ENCODE measurements at regions not wholly inside any gene's neighbourhood (a gene's known extent, or its start where the extent isn't known, plus 50 kb on each side); places are given as distances from the start of the nearest gene placed in this dataset.
A peak's percentile ranks its signal among the peaks of the same experiment; 100 is the strongest.

GRCh38 chr15:59834528-59834927 is 145.4 kb upstream of the BNIP2 start:
- H3K4me1 ChIP-seq (ENCODE audit: control insufficient read depth, insufficient read depth, low read depth, low read length) = no peaks in the 10 kb centered on the region
- H2BK12ac ChIP-seq (ENCODE audit: low read length in 2 of 2) = no peak overlapping the region
- no peak overlapping the region for H3K23ac ChIP-seq (ENCODE audit: low read length in 2 of 2)
- no peaks in the 10 kb centered on the region for H3K79me1 ChIP-seq (replicated peaks; ENCODE audit: low read length, poor library complexity, severe bottlenecking)
- no peak overlapping the region for H3K9ac ChIP-seq (ENCODE audit: low read length)
- H2BK120ac ChIP-seq (ENCODE audit: low read depth, low read length) = no peak overlapping the region
- H2AK5ac ChIP-seq (ENCODE audit: low read length, severe bottlenecking) = no peak overlapping the region
- no peaks in the 10 kb centered on the region for H3K9me3 ChIP-seq (ENCODE audit: control insufficient read depth, low read length)
- H3K4ac ChIP-seq (ENCODE audit: low read depth in 1 of 2, low read length in 2 of 2) = no peak overlapping the region
- H2AFZ ChIP-seq (ENCODE audit: low read depth, low read length) = no peak overlapping the region
- H3K14ac ChIP-seq (ENCODE audit: low read length in 2 of 2) = no peak overlapping the region
- H3K27ac ChIP-seq (ENCODE audit: low read length, poor library complexity, severe bottlenecking) = no peak overlapping the region
- DNase-seq = no peak
- H3K27me3 ChIP-seq (ENCODE audit: control insufficient read depth in 1 of 2, insufficient read depth in 1 of 2, low read length in 2 of 2) = peaks cover 4 to 47% of the 10 kb centered on the region in 2 experiments
- H2BK15ac ChIP-seq (ENCODE audit: low read depth, poor library complexity, severe bottlenecking) = no peak overlapping the region
- WGBS = 83% methylated on average over 2 of the region's 3 CpGs
- H3K4me2 ChIP-seq (ENCODE audit: low read length, poor library complexity, severe bottlenecking) = peak overlapping the region; percentile 11
- H3K18ac ChIP-seq (ENCODE audit: low read depth in 1 of 2, low read length in 2 of 2) = no peak overlapping the region
- H3K36me3 ChIP-seq (ENCODE audit: control insufficient read depth in 1 of 2, insufficient read depth in 2 of 2, low read depth in 1 of 2, low read length in 2 of 2) = no peaks in the 10 kb centered on the region
- H3K4me3 ChIP-seq (ENCODE audit: insufficient read depth in 1 of 2, low read depth in 1 of 2, low read length in 2 of 2) = no peak overlapping the region
- H4K8ac ChIP-seq (ENCODE audit: low read length) = no peak overlapping the region
- no peak overlapping the region for H4K91ac ChIP-seq (ENCODE audit: low read length)
- H2BK5ac ChIP-seq (ENCODE audit: low read depth, low read length, poor library complexity, severe bottlenecking) = no peak overlapping the region

DNA sequence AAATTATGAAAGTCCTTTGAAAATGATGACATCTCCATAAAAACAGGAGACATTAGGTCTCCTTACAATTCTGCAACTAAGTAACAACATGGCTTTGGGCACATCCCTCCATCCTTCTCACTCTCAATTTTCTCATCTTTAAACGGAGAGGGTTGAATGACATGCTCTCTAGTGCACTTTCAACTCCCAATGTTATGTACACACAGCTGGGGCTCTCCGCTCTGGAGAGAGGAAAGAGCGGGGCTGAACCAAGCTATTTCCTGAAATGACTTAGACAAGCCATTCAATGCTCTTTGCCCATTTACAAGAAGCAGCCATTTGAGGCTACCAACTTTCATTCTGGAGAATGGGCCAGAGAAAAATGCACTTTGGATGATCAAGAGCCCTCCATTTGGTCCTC is 144.2 kb upstream of the BNIP2 start:
- no peak overlapping the region for H3K18ac ChIP-seq (ENCODE audit: low read depth in 1 of 2, low read length in 2 of 2)

GRCh38 chr15:59830873-59831272 is 141.8 kb upstream of the BNIP2 start:
- Histone ChIP-seq H3K23ac (ENCODE audit: low read length in 2 of 2) (no peak overlapping the region), H3K36me3 (ENCODE audit: control insufficient read depth in 1 of 2, insufficient read depth in 2 of 2, low read depth in 1 of 2, low read length in 2 of 2) (no peaks in the 10 kb centered on the region), H2BK120ac (ENCODE audit: low read depth, low read length) (no peak overlapping the region), H2BK15ac (ENCODE audit: low read depth, poor library complexity, severe bottlenecking) (no peak overlapping the region), H2BK12ac (ENCODE audit: low read length in 2 of 2) (no peak overlapping the region), H4K8ac (ENCODE audit: low read length) (no peak overlapping the region), H3K9me3 (ENCODE audit: control insufficient read depth, low read length) (no peaks in the 10 kb centered on the region), H3K27me3 (ENCODE audit: control insufficient read depth in 1 of 2, insufficient read depth in 1 of 2, low read length in 2 of 2) (peaks cover 0 to 29% of the 10 kb centered on the region in 2 experiments), H3K4me1 (ENCODE audit: control insufficient read depth, insufficient read depth, low read depth, low read length) (no peaks in the 10 kb centered on the region), H2AK5ac (ENCODE audit: low read length, severe bottlenecking) (no peak overlapping the region), H3K4me2 (ENCODE audit: low read length, poor library complexity, severe bottlenecking) (no peak overlapping the region), H3K14ac (ENCODE audit: low read length in 2 of 2) (no peak overlapping the region), H3K9ac (ENCODE audit: low read length) (no peak overlapping the region), H3K4me3 (ENCODE audit: insufficient read depth in 1 of 2, low read depth in 1 of 2, low read length in 2 of 2) (no peak overlapping the region), H2AFZ (ENCODE audit: low read depth, low read length) (no peak overlapping the region), H3K79me1 (replicated peaks; ENCODE audit: low read length, poor library complexity, severe bottlenecking) (no peaks in the 10 kb centered on the region), H4K91ac (ENCODE audit: low read length) (no peak overlapping the region), H3K4ac (ENCODE audit: low read depth in 1 of 2, low read length in 2 of 2) (no peak overlapping the region), H3K27ac (ENCODE audit: low read length, poor library complexity, severe bottlenecking) (no peak overlapping the region), H2BK5ac (ENCODE audit: low read depth, low read length, poor library complexity, severe bottlenecking) (no peak overlapping the region), H3K18ac (ENCODE audit: low read depth in 1 of 2, low read length in 2 of 2) (no peak overlapping the region)
- WGBS = 99% methylated on average over 5 of the region's 5 CpGs
- DNase-seq = no peak

More for the DNA sequence above, 144.2 kb upstream of the BNIP2 start:
- H3K23ac ChIP-seq (ENCODE audit: low read length in 2 of 2) = no peak overlapping the region
- H2BK5ac ChIP-seq (ENCODE audit: low read depth, low read length, poor library complexity, severe bottlenecking) = no peak overlapping the region
- H3K36me3 ChIP-seq (ENCODE audit: control insufficient read depth in 1 of 2, insufficient read depth in 2 of 2, low read depth in 1 of 2, low read length in 2 of 2) = no peaks in the 10 kb centered on the region
- H3K4me2 ChIP-seq (ENCODE audit: low read length, poor library complexity, severe bottlenecking) = no peak overlapping the region
- no peak overlapping the region for H3K4ac ChIP-seq (ENCODE audit: low read depth in 1 of 2, low read length in 2 of 2)
- H3K4me3 ChIP-seq (ENCODE audit: insufficient read depth in 1 of 2, low read depth in 1 of 2, low read length in 2 of 2) = no peak overlapping the region
- no peaks in the 10 kb centered on the region for H3K4me1 ChIP-seq (ENCODE audit: control insufficient read depth, insufficient read depth, low read depth, low read length)
- no peak overlapping the region for H3K27ac ChIP-seq (ENCODE audit: low read length, poor library complexity, severe bottlenecking)
- no peak overlapping the region for H3K9ac ChIP-seq (ENCODE audit: low read length)
- DNase-seq = no peak
- H2BK15ac ChIP-seq (ENCODE audit: low read depth, poor library complexity, severe bottlenecking) = no peak overlapping the region
- H2AK5ac ChIP-seq (ENCODE audit: low read length, severe bottlenecking) = no peak overlapping the region
- H3K27me3 ChIP-seq (ENCODE audit: control insufficient read depth in 1 of 2, insufficient read depth in 1 of 2, low read length in 2 of 2) = peaks cover 0 to 48% of the 10 kb centered on the region in 2 experiments
- H2AFZ ChIP-seq (ENCODE audit: low read depth, low read length) = no peak overlapping the region
- H2BK120ac ChIP-seq (ENCODE audit: low read depth, low read length) = no peak overlapping the region
- H3K79me1 ChIP-seq (replicated peaks; ENCODE audit: low read length, poor library complexity, severe bottlenecking) = no peaks in the 10 kb centered on the region
- 72% methylated on average over 3 of the region's 3 CpGs for WGBS
- no peak overlapping the region for H2BK12ac ChIP-seq (ENCODE audit: low read length in 2 of 2)
- H3K9me3 ChIP-seq (ENCODE audit: control insufficient read depth, low read length) = no peaks in the 10 kb centered on the region
- no peak overlapping the region for H4K8ac ChIP-seq (ENCODE audit: low read length)
- no peak overlapping the region for H4K91ac ChIP-seq (ENCODE audit: low read length)
- H3K14ac ChIP-seq (ENCODE audit: low read length in 2 of 2) = no peak overlapping the region

DNA sequence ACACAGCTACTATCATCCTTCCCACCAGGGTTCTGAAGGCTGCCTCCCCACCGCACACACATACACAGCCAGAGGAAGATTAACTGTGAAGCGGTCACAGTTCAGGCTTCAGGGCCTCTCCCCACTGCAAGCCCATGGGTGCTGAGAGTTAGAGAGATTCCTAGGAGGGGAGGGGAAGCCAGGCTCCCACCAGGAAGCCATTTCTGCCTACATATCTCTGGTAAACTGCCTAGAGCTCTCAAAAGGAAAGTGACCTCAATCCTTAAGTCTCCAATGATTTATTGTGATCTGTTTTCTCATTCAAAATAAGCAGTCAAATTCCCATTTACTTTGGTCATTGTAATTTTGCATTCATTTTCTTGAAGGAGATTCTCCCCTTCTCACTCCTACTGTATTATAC is 141.0 kb upstream of the BNIP2 start:
- H3K27me3 ChIP-seq (ENCODE audit: control insufficient read depth in 1 of 2, insufficient read depth in 1 of 2, low read length in 2 of 2) = peaks cover 0 to 24% of the 10 kb centered on the region in 2 experiments
- H2AK5ac ChIP-seq (ENCODE audit: low read length, severe bottlenecking) = no peak overlapping the region
- no peak overlapping the region for H2BK120ac ChIP-seq (ENCODE audit: low read depth, low read length)
- WGBS = no CpG with 5 or more reads among the region's 2 CpGs
- H3K27ac ChIP-seq (ENCODE audit: low read length, poor library complexity, severe bottlenecking) = no peak overlapping the region
- H3K4me3 ChIP-seq (ENCODE audit: insufficient read depth in 1 of 2, low read depth in 1 of 2, low read length in 2 of 2) = no peak overlapping the region
- H2BK5ac ChIP-seq (ENCODE audit: low read depth, low read length, poor library complexity, severe bottlenecking) = no peak overlapping the region
- H4K91ac ChIP-seq (ENCODE audit: low read length) = no peak overlapping the region
- H3K18ac ChIP-seq (ENCODE audit: low read depth in 1 of 2, low read length in 2 of 2) = no peak overlapping the region
- no peaks in the 10 kb centered on the region for H3K9me3 ChIP-seq (ENCODE audit: control insufficient read depth, low read length)
- H3K4ac ChIP-seq (ENCODE audit: low read depth in 1 of 2, low read length in 2 of 2) = no peak overlapping the region
- H2AFZ ChIP-seq (ENCODE audit: low read depth, low read length) = no peak overlapping the region
- DNase-seq = no peak
- H3K79me1 ChIP-seq (replicated peaks; ENCODE audit: low read length, poor library complexity, severe bottlenecking) = no peaks in the 10 kb centered on the region
- no peaks in the 10 kb centered on the region for H3K4me1 ChIP-seq (ENCODE audit: control insufficient read depth, insufficient read depth, low read depth, low read length)
- H3K23ac ChIP-seq (ENCODE audit: low read length in 2 of 2) = no peak overlapping the region
- no peak overlapping the region for H3K14ac ChIP-seq (ENCODE audit: low read length in 2 of 2)
- no peak overlapping the region for H4K8ac ChIP-seq (ENCODE audit: low read length)
- H3K36me3 ChIP-seq (ENCODE audit: control insufficient read depth in 1 of 2, insufficient read depth in 2 of 2, low read depth in 1 of 2, low read length in 2 of 2) = no peaks in the 10 kb centered on the region
- no peak overlapping the region for H2BK15ac ChIP-seq (ENCODE audit: low read depth, poor library complexity, severe bottlenecking)
- no peak overlapping the region for H3K9ac ChIP-seq (ENCODE audit: low read length)
- no peak overlapping the region for H2BK12ac ChIP-seq (ENCODE audit: low read length in 2 of 2)
- H3K4me2 ChIP-seq (ENCODE audit: low read length, poor library complexity, severe bottlenecking) = no peak overlapping the region
